PFSK-1 (cell line): ENCODE measurements at regions not wholly inside any gene's neighbourhood (a gene's known extent, or its start where the extent isn't known, plus 50 kb on each side); places are given as distances from the start of the nearest gene placed in this dataset.

Experiments
- FOXP2 ChIP-seq: optimal IDR thresholded peaks from 2 replicates; pipeline ENCODE3; 2011; ENCODE audit warnings: borderline replicate concordance, control low read depth, inconsistent platforms; ENCODE audit not compliant: insufficient read depth; ENCODE audit errors: extremely low read length, extremely low read depth
- POLR2AphosphoS5 ChIP-seq: IDR thresholded peaks from 2 replicates; pipeline ENCODE4 v1.6.1; 2012; ENCODE audit warnings: low read depth, mild to moderate bottlenecking, control low read depth, low read length, moderate library complexity
- REST ChIP-seq, 2 experiments: IDR thresholded peaks; 2 replicates each; pipeline versions ENCODE4 v1.6.1 to v1.8.0; 2011 to 2012; ENCODE audit warnings: low read depth in 2 of 2, low read length in 2 of 2, control low read depth in 1 of 2, inconsistent platforms in 1 of 2, mild to moderate bottlenecking in 1 of 2, moderate library complexity in 1 of 2; ENCODE audit not compliant: insufficient read depth in 1 of 2
- SIN3A ChIP-seq: IDR thresholded peaks from 2 replicates; pipeline ENCODE4 v1.6.1; 2012; ENCODE audit warnings: mild to moderate bottlenecking, low read length, moderate library complexity, borderline replicate concordance; ENCODE audit not compliant: insufficient read depth
- TAF1 ChIP-seq: IDR thresholded peaks from 2 replicates; pipeline ENCODE4 v1.6.1; 2012; ENCODE audit warnings: low read length, control low read depth, borderline replicate concordance; ENCODE audit not compliant: insufficient read depth

- TF ChIP-seq FOXP2: no peak
These were observed 925.4 kb downstream of the BRD1 start for GRCh38 chr22:48902001-48902869.

- TF ChIP-seq REST (IDR thresholded peaks at IDR 0.05; ENCODE audit: insufficient read depth in 1 of 2, low read depth in 2 of 2, low read length in 2 of 2) (no peak), FOXP2 (no peak), TAF1 (no peak), POLR2AphosphoS5 (no peak), SIN3A (no peak)
These were observed 926.3 kb downstream of the BRD1 start for GRCh38 chr22:48901324-48901723.

GRCh38 chr22:48900626-48901025 is 927.0 kb downstream of the BRD1 start:
- TF ChIP-seq REST (IDR thresholded peaks at IDR 0.05; ENCODE audit: insufficient read depth in 1 of 2, low read depth in 2 of 2, low read length in 2 of 2) (no peak), SIN3A (no peak), POLR2AphosphoS5 (no peak), TAF1 (no peak), FOXP2 (no peak)

- TF ChIP-seq SIN3A (no peak), POLR2AphosphoS5 (no peak)
These were observed 927.4 kb downstream of the BRD1 start for GRCh38 chr22:48900327-48900597.

- TF ChIP-seq POLR2AphosphoS5 (no peak), REST (IDR thresholded peaks at IDR 0.05; ENCODE audit: insufficient read depth in 1 of 2, low read depth in 2 of 2, low read length in 2 of 2) (no peak), TAF1 (no peak), FOXP2 (no peak), SIN3A (no peak)
These were observed 927.9 kb downstream of the BRD1 start for GRCh38 chr22:48899523-48900326.

GRCh38 chr22:48898524-48899250 is 929.0 kb downstream of the BRD1 start:
- TF ChIP-seq FOXP2 (no peak), TAF1 (no peak), REST (IDR thresholded peaks at IDR 0.05; ENCODE audit: insufficient read depth in 1 of 2, low read depth in 2 of 2, low read length in 2 of 2) (no peak), POLR2AphosphoS5 (no peak), SIN3A (no peak)
